ENCODE measurements at regions not wholly inside any gene's neighbourhood (a gene's known extent, or its start where the extent isn't known, plus 50 kb on each side); places are given as distances from the start of the nearest gene placed in this dataset.

GRCh38 chr2:173419506-173419905 is 64.8 kb downstream of the CDCA7 start:
- no peak for ATAC-seq
- no peak for TF ChIP-seq ZNF565 (CRISPR knock-in tag; conservative IDR thresholded peaks at IDR 0.05; ENCODE audit: low read depth)
- TF ChIP-seq PPARA (CRISPR knock-in tag; IDR thresholded peaks at IDR 0.05; ENCODE audit: borderline replicate concordance), result no peak
- TF ChIP-seq ZNF8 (CRISPR knock-in tag; IDR thresholded peaks at IDR 0.05), result no peak
- TF ChIP-seq GLIS3 (CRISPR knock-in tag; IDR thresholded peaks at IDR 0.05), result no peak
- TF ChIP-seq CREB5 (CRISPR knock-in tag; IDR thresholded peaks at IDR 0.05; ENCODE audit: low read depth), result no peak
- TF ChIP-seq RARB (CRISPR knock-in tag; IDR thresholded peaks at IDR 0.05), result no peak
- no peak for TF ChIP-seq CSDC2 (CRISPR knock-in tag; IDR thresholded peaks at IDR 0.05)
- TF ChIP-seq ESRRG (CRISPR knock-in tag; IDR thresholded peaks at IDR 0.05), result no peak
- TF ChIP-seq POU6F1 (CRISPR knock-in tag; IDR thresholded peaks at IDR 0.05; ENCODE audit: borderline replicate concordance, low read depth), result no peak
- no peak for TF ChIP-seq SNAI2 (CRISPR knock-in tag; IDR thresholded peaks at IDR 0.05)
- TF ChIP-seq TOX (CRISPR knock-in tag; IDR thresholded peaks at IDR 0.05; ENCODE audit: borderline replicate concordance), result no peak

GRCh38 chr2:173424886-173425285 is 70.2 kb downstream of the CDCA7 start:
- no peak for ATAC-seq
- TF ChIP-seq ZNF70 (CRISPR knock-in tag; IDR thresholded peaks at IDR 0.05) (no peak), RARB (CRISPR knock-in tag; IDR thresholded peaks at IDR 0.05) (no peak), CREB5 (CRISPR knock-in tag; IDR thresholded peaks at IDR 0.05; ENCODE audit: low read depth) (no peak), SNAI2 (CRISPR knock-in tag; IDR thresholded peaks at IDR 0.05) (no peak), TCF4 (CRISPR knock-in tag; IDR thresholded peaks at IDR 0.05; ENCODE audit: borderline replicate concordance) (no peak)

GRCh38 chr2:173427887-173428668 is 73.4 kb downstream of the CDCA7 start:
- no peak for TF ChIP-seq CSRNP3 (CRISPR knock-in tag; IDR thresholded peaks at IDR 0.05)
- TF ChIP-seq RARB (CRISPR knock-in tag; IDR thresholded peaks at IDR 0.05), result no peak
- no peak for TF ChIP-seq CREB5 (CRISPR knock-in tag; IDR thresholded peaks at IDR 0.05; ENCODE audit: low read depth)
- TF ChIP-seq TCF4 (CRISPR knock-in tag; IDR thresholded peaks at IDR 0.05; ENCODE audit: borderline replicate concordance), result no peak
- TF ChIP-seq CSDC2 (CRISPR knock-in tag; IDR thresholded peaks at IDR 0.05), result no peak
- no peak for TF ChIP-seq SNAI2 (CRISPR knock-in tag; IDR thresholded peaks at IDR 0.05)
- TF ChIP-seq ISL1 (CRISPR knock-in tag; IDR thresholded peaks at IDR 0.05), result no peak
- TF ChIP-seq POU6F1 (CRISPR knock-in tag; IDR thresholded peaks at IDR 0.05; ENCODE audit: borderline replicate concordance, low read depth), result no peak
- TF ChIP-seq OSR1 (CRISPR knock-in tag; IDR thresholded peaks at IDR 0.05), result no peak
- TF ChIP-seq ZNF8 (CRISPR knock-in tag; IDR thresholded peaks at IDR 0.05), result no peak
- no peak for TF ChIP-seq ARNTL (CRISPR knock-in tag; IDR thresholded peaks at IDR 0.05; ENCODE audit: borderline replicate concordance, low read depth)
- no peak for TF ChIP-seq ZFP30 (CRISPR knock-in tag; IDR thresholded peaks at IDR 0.05)
- TF ChIP-seq ZFP3 (CRISPR knock-in tag; IDR thresholded peaks at IDR 0.05), result no peak
- no peak for ATAC-seq

Measured in SK-N-SH treated with all-trans-retinoic acid at 6 μM for 48 hours (cell line).